ENCODE measurements at regions not wholly inside any gene's neighbourhood (a gene's known extent, or its start where the extent isn't known, plus 50 kb on each side); places are given as distances from the start of the nearest gene placed in this dataset.

DNA sequence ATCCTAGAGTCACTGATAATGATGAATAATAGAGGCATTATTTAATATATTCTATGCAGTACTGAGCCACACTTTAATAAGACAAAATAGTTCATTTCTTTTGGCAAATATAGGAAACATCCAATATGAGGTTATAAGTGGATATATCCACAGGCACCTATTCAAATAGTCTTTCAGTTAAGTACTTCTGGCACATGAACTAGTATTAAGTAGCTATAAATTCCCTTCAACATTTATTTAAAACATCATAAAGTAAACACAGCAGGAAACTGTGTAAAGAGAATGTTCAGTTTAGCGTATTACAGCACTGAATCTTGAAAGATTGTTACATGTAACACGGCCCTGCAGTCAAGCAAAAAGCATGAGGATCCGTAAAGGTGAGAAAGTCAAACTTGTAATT is 463.3 kb upstream of the KLF12 start:
- TF ChIP-seq, protein P1, sequence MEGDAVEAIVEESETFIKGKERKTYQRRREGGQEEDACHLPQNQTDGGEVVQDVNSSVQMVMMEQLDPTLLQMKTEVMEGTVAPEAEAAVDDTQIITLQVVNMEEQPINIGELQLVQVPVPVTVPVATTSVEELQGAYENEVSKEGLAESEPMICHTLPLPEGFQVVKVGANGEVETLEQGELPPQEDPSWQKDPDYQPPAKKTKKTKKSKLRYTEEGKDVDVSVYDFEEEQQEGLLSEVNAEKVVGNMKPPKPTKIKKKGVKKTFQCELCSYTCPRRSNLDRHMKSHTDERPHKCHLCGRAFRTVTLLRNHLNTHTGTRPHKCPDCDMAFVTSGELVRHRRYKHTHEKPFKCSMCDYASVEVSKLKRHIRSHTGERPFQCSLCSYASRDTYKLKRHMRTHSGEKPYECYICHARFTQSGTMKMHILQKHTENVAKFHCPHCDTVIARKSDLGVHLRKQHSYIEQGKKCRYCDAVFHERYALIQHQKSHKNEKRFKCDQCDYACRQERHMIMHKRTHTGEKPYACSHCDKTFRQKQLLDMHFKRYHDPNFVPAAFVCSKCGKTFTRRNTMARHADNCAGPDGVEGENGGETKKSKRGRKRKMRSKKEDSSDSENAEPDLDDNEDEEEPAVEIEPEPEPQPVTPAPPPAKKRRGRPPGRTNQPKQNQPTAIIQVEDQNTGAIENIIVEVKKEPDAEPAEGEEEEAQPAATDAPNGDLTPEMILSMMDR (IDR thresholded peaks at IDR 0.05): no peak
- no peak for TF ChIP-seq EZH2 (IDR thresholded peaks at IDR 0.05)
- TF ChIP-seq EZH2phosphoT487 (IDR thresholded peaks at IDR 0.05): no peak

Data from neural progenitor cell (in vitro differentiated cells).